SK-N-SH treated with all-trans-retinoic acid at 6 μM for 48 hours (cell line): ENCODE measurements at regions not wholly inside any gene's neighbourhood (a gene's known extent, or its start where the extent isn't known, plus 50 kb on each side); places are given as distances from the start of the nearest gene placed in this dataset.

ENCODE experiments used
- CSDC2 ChIP-seq: fragments of 250-450 bp; sonication (Bioruptor Pico); IDR thresholded peaks from 2 replicates; pipeline ENCODE4 v1.5.0; 2020; ENCODE audit warnings: mild to moderate bottlenecking, moderate library complexity
- PATZ1 ChIP-seq: fragments of 250-450 bp; sonication (Bioruptor Pico); IDR thresholded peaks from 2 replicates; pipeline ENCODE4 v1.8.0; 2020; ENCODE audit warnings: mild to moderate bottlenecking, moderate library complexity, borderline replicate concordance
- TCF4 ChIP-seq: fragments of 250-450 bp; sonication (Bioruptor Pico); IDR thresholded peaks from 2 replicates; pipeline ENCODE4 v1.8.0; 2021; ENCODE audit warnings: mild to moderate bottlenecking, moderate library complexity, borderline replicate concordance
- ZFP30 ChIP-seq: fragments of 450-650 bp; formaldehyde crosslinking; IDR thresholded peaks from 2 replicates; pipeline ENCODE4 v1.5.0; 2022; ENCODE audit warnings: mild to moderate bottlenecking, moderate library complexity
- ZNF70 ChIP-seq: fragments of 450-650 bp; formaldehyde crosslinking; IDR thresholded peaks from 2 replicates; pipeline ENCODE4 v1.5.0; 2020; ENCODE audit warnings: mild to moderate bottlenecking, moderate library complexity
- ZNF8 ChIP-seq: fragments of 450-650 bp; formaldehyde crosslinking; IDR thresholded peaks from 2 replicates; pipeline ENCODE4 v1.5.0; 2020; ENCODE audit warnings: mild to moderate bottlenecking, moderate library complexity
- TF ChIP-seq, protein P1 (sequence below): fragments of 250-450 bp; sonication (Bioruptor Pico); IDR thresholded peaks from 2 replicates; pipeline ENCODE4 v1.8.0; 2021; ENCODE audit warnings: low read depth, mild to moderate bottlenecking, moderate library complexity, borderline replicate concordance

DNA sequence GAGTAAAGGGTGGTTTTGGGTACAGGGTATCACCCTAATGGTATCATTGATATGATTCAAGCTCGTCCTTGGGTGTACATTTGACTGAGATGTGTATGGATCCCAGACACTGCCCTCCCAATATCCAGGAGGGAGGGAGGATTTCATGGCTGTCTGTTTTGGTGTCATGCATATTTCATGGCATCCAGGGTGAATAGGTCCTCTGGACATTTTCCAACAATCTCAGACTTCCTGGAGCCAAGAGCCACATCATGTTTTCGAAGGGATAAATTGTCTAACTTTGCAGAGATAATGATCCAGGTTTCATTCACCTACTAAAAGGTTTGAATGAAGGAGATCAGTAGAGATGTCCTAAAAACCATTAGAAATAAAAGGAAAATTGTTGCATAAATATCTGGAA, 431.9 kb downstream of the SHISA9 start:
- TF ChIP-seq TCF4 (no peak), ZFP30 (CRISPR knock-in tag) (no peak), PATZ1 (no peak), ZNF8 (no peak), CSDC2 (CRISPR knock-in tag) (no peak), ZNF70 (CRISPR knock-in tag) (no peak)
- TF ChIP-seq, protein P1, sequence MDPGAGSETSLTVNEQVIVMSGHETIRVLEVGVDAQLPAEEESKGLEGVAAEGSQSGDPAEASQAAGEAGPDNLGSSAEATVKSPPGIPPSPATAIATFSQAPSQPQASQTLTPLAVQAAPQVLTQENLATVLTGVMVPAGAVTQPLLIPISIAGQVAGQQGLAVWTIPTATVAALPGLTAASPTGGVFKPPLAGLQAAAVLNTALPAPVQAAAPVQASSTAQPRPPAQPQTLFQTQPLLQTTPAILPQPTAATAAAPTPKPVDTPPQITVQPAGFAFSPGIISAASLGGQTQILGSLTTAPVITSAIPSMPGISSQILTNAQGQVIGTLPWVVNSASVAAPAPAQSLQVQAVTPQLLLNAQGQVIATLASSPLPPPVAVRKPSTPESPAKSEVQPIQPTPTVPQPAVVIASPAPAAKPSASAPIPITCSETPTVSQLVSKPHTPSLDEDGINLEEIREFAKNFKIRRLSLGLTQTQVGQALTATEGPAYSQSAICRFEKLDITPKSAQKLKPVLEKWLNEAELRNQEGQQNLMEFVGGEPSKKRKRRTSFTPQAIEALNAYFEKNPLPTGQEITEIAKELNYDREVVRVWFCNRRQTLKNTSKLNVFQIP = no peak
